ENCODE measurements at regions not wholly inside any gene's neighbourhood (a gene's known extent, or its start where the extent isn't known, plus 50 kb on each side); places are given as distances from the start of the nearest gene placed in this dataset.
"Not testable (repeated sequence)": the region's sequence is repeated elsewhere in the genome, so short reads cannot be mapped to it uniquely, and the experiment has no call there.

DNA sequence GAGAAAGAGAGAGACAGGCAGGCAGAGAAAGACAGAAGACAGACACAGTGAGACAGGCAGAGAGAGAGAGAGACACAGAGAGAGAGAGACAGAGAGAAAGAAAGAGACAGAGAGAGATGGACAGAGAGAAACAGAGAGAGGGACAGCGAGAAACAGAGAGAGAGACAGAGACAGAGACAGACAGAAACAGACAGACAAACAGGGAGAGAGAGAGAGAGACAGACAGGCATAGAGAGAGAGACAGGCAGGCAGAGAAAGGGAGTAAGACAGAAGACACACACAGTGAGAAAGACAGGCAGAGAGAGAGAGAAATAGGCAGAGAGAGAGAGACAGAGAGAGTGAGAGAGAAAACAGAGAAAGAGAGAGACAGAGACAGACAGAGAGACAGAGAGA lies 105.3 kb upstream of the ANKRD30BL start:
- CTCF ChIA-PET: no interaction called here
- DNase-seq: no peak
- Mint-ChIP-seq H3K4me1 (ENCODE audit: low read depth) (peaks cover 3% of the 10 kb centered on the region), H3K27me3 (ENCODE audit: low read depth) (peaks cover 9% of the 10 kb centered on the region), H3K36me3 (ENCODE audit: low read depth) (no peaks in the 10 kb centered on the region), H3K27ac (no peak overlapping the region), H3K4me3 (no peak overlapping the region), H3K9me3 (no peaks in the 10 kb centered on the region)
- intact Hi-C loops (cut with micrococcal nuclease): loop anchor here (10.0 kb wide), 1 partner anchor 1112 kb away; no protein-coding TSS in a partner anchor

DNA sequence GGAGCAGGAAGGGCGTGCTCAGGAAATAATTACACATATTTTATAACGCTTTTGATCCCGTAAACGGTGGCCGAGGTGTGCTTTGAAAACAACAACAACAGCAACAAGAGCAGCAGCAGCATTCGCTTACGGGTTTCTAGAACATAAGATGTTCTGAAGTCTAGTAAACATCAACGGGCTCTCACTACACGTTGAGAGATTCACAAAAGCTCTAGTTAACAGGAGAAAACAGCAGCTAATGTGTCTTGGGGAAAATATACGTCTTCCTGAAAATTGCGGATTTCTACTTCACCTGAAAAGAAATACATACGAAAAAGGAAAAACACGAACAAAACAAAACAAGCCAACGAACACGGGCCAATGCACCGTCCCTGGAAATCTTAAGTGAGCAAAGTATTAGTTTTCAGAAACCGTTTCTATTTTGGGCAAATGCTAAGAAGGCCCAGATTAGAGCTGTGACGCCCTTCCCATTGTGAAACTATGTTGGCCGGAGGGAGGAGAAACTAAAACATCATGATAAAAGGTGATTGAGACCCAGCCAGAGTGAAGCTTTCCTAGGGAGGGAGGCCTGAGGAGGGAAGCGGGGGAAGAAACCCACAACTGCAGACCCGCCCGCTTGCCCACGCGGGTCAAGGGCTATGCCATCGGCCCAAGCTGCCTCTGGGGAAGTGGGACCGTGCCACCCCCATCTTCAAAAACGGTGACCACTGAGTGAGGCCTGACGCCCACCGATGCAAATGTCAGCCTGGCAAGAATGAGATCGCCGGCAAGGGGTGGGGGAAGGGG lies 105.9 kb upstream of the ANKRD30BL start:
- intact Hi-C loops (cut with micrococcal nuclease): loop anchor here (1.0 to 10.0 kb wide), 3 partner anchors 904 to 1577 kb away; no protein-coding TSS in a partner anchor
- H3K27me3 Mint-ChIP-seq (ENCODE audit: low read depth); DNase-seq; H3K9me3 Mint-ChIP-seq; H3K4me3 Mint-ChIP-seq; H3K27ac Mint-ChIP-seq; CTCF ChIA-PET; H3K36me3 Mint-ChIP-seq (ENCODE audit: low read depth); H3K4me1 Mint-ChIP-seq (ENCODE audit: low read depth): not testable (repeated sequence)

DNA sequence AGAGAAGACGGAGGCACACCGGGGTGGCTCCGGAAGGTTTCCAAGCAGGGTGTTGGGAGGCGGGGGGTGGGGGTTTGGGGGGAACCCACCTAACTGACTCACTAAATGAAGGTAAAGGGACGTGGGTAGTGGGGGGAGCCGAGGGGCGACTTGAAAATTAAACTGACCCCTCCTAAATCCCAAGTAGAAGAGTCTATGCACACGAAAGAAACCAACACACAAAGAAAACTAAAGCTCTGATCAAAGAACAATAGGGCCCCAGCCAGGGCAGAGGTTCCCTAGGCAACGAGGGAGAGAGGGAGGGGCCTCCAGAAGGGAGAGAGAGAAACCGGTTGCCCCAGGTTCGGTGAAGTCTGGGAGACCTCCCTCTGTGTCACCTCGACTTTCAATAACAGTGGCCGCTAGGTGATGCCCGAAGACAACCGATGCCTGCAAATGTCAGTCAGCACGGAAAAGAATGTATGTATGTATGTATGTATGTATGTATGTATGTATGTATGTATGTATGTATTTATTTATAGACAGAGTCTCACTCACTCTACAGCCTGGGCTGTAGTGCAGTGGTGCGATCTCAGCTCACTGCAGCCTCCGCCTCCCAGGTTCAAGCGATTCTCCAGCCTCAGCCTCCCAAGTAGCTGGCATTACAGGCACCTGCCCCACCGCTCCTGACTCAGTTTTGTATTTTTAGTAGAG lies 106.7 kb upstream of the ANKRD30BL start:
- not testable (repeated sequence) for H3K27me3 Mint-ChIP-seq (ENCODE audit: low read depth); H3K27ac Mint-ChIP-seq; H3K4me1 Mint-ChIP-seq (ENCODE audit: low read depth); H3K36me3 Mint-ChIP-seq (ENCODE audit: low read depth); H3K9me3 Mint-ChIP-seq
- CTCF ChIA-PET: interaction anchor here (0.6 kb wide), 1 partner anchor 37 kb away, joined by 3 read pairs; no protein-coding TSS in a partner anchor
- intact Hi-C loops (cut with micrococcal nuclease): loop anchor here (1.0 to 10.0 kb wide), 3 partner anchors 903 to 1576 kb away; no protein-coding TSS in a partner anchor
- DNase-seq: peak; percentile 67
- H3K4me3 Mint-ChIP-seq: peak overlapping the region; percentile 42

- Mint-ChIP-seq H3K4me3 (no peak overlapping the region), H3K4me1 (ENCODE audit: low read depth) (peaks cover 3% of the 10 kb centered on the region), H3K27me3 (ENCODE audit: low read depth) (peaks cover 7% of the 10 kb centered on the region), H3K27ac (no peak overlapping the region), H3K36me3 (ENCODE audit: low read depth) (no peaks in the 10 kb centered on the region), H3K9me3 (no peaks in the 10 kb centered on the region)
- intact Hi-C loops (cut with micrococcal nuclease): loop anchor here (1.0 to 10.0 kb wide), 3 partner anchors 902 to 1575 kb away; no protein-coding TSS in a partner anchor
- DNase-seq: no peak
- CTCF ChIA-PET: interaction anchor here (0.6 kb wide), 1 partner anchor 37 kb away, joined by 3 read pairs; no protein-coding TSS in a partner anchor
Observed at GRCh38 chr2:132268977-132269523, 107.3 kb upstream of the ANKRD30BL start.

DNA sequence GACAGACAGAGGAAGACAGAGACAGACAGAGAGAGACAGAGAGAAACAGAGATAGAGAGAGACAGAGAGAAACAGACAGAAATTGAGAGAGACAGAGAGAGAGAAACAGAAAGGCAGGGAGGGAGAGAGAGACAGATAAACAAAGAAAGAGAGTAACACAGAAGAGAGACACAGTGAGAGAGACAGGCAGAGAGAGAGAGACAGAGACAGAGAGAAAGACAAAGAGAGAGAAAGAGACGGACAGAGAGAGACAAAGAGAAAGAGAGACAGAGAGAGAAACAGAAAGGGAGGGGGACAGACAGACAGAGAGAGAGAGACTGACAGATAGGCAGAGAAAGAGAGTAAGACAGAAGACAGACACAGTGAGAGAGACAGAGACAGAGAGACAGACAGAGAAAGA lies 108.5 kb upstream of the ANKRD30BL start:
- no peaks in the 10 kb centered on the region for H3K9me3 Mint-ChIP-seq
- H3K27me3 Mint-ChIP-seq (ENCODE audit: low read depth): peaks cover 5% of the 10 kb centered on the region
- H3K36me3 Mint-ChIP-seq (ENCODE audit: low read depth): no peaks in the 10 kb centered on the region
- H3K4me1 Mint-ChIP-seq (ENCODE audit: low read depth): peaks cover 3% of the 10 kb centered on the region
- no peak overlapping the region for H3K4me3 Mint-ChIP-seq
- CTCF ChIA-PET: no interaction called here
- intact Hi-C loops (cut with micrococcal nuclease): no loop called here
- H3K27ac Mint-ChIP-seq: no peak overlapping the region
- no peak for DNase-seq

DNA sequence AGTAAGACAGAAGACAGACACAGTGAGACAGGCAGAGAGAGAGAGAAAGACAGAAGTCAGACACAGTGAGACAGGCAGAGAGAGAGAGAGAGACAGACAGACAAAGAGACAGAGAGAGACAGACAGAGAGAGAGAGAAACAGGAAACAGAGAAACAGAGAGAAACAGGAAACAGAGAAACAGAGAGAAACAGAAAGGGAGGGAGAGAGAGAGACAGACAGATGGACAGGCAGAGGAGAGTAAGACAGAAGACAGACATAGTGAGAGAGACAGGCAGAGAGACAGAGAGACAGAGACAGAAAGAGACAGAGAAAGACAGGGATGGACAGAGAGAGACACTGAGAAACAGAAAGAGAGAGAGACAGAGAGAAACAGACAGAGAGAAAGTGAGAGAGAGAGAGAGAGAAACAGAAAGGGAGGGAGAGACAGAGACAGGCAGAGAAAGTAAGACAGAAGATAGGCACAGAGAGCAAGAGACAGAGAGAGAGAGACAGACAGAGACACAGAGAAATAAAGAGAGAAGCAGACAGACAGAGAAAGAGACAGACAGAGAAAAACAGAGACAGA lies 109.3 kb upstream of the ANKRD30BL start:
- intact Hi-C loops (cut with micrococcal nuclease): no loop called here
- no peaks in the 10 kb centered on the region for H3K36me3 Mint-ChIP-seq (ENCODE audit: low read depth)
- H3K9me3 Mint-ChIP-seq: no peaks in the 10 kb centered on the region
- DNase-seq: no peak
- CTCF ChIA-PET: no interaction called here
- peaks cover 5% of the 10 kb centered on the region for H3K27me3 Mint-ChIP-seq (ENCODE audit: low read depth)
- no peak overlapping the region for H3K27ac Mint-ChIP-seq
- H3K4me1 Mint-ChIP-seq (ENCODE audit: low read depth): peaks cover 3% of the 10 kb centered on the region
- no peak overlapping the region for H3K4me3 Mint-ChIP-seq

DNA sequence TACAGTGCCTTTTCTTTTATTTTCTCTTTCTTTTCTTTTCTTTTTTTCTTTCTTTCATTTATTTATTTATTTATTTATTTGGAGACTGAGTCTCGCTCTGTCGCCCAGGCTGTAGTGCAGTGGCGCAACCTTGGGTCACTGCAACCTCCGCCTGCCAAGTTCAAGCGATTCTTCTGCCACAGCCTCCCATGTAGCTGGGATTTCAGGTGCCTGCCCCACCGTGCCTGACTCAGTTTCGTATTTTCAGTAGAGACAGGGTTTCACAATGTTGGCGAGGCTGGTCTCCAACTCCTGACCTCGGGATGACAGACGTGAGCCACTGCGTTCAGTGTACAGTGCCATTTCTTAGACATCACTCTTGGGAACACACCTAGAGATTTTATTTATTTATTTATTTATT lies 110.0 kb upstream of the ANKRD30BL start:
- H3K4me1 Mint-ChIP-seq (ENCODE audit: low read depth); CTCF ChIA-PET; H3K9me3 Mint-ChIP-seq; H3K4me3 Mint-ChIP-seq; H3K36me3 Mint-ChIP-seq (ENCODE audit: low read depth); H3K27me3 Mint-ChIP-seq (ENCODE audit: low read depth); DNase-seq; intact Hi-C loops (cut with micrococcal nuclease); H3K27ac Mint-ChIP-seq: not testable (repeated sequence)

DNA sequence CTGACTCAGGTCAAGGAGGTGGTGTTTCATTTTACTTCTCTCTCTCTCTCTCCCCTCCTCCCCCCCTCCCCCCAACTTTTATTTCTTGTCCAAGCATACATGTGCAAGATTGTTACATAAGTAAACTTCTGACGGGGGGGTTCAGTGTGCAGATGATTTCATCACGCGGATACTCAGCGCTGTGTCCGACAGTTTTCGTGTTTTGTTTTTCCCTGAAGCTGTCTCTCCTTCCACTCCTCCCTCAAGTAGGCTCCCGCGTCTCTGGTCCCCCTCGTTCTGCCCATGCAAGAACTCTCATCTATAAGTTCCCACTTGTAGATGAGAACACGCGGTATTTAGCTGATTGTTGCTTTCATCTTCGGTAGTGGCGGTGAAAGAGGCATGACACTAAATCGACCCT lies 111.0 kb upstream of the ANKRD30BL start:
- H3K36me3 Mint-ChIP-seq (ENCODE audit: low read depth): no peaks in the 10 kb centered on the region
- H3K4me1 Mint-ChIP-seq (ENCODE audit: low read depth): peaks cover 3% of the 10 kb centered on the region
- DNase-seq: no peak
- H3K27me3 Mint-ChIP-seq (ENCODE audit: low read depth): peaks cover 5% of the 10 kb centered on the region
- no peak overlapping the region for H3K27ac Mint-ChIP-seq
- no peak overlapping the region for H3K4me3 Mint-ChIP-seq
- intact Hi-C loops (cut with micrococcal nuclease): no loop called here
- no peaks in the 10 kb centered on the region for H3K9me3 Mint-ChIP-seq
- CTCF ChIA-PET: no interaction called here

- H3K9me3 Mint-ChIP-seq; H3K4me1 Mint-ChIP-seq (ENCODE audit: low read depth); H3K36me3 Mint-ChIP-seq (ENCODE audit: low read depth): not testable (repeated sequence)
Observed at GRCh38 chr2:132273585-132273984, 111.8 kb upstream of the ANKRD30BL start.

GRCh38 chr2:132274000-132274399 lies 112.2 kb upstream of the ANKRD30BL start:
- Mint-ChIP-seq H3K4me1 (ENCODE audit: low read depth) (no peaks in the 10 kb centered on the region), H3K27ac (no peak overlapping the region), H3K36me3 (ENCODE audit: low read depth) (no peaks in the 10 kb centered on the region), H3K27me3 (ENCODE audit: low read depth) (peaks cover 2% of the 10 kb centered on the region), H3K9me3 (no peaks in the 10 kb centered on the region), H3K4me3 (no peak overlapping the region)
- CTCF ChIA-PET: no interaction called here
- intact Hi-C loops (cut with micrococcal nuclease): no loop called here
- no peak for DNase-seq

More at GRCh38 chr2:132273585-132273984, 111.8 kb upstream of the ANKRD30BL start:
- CTCF ChIA-PET; H3K27ac Mint-ChIP-seq; DNase-seq; intact Hi-C loops (cut with micrococcal nuclease); H3K4me3 Mint-ChIP-seq; H3K27me3 Mint-ChIP-seq (ENCODE audit: low read depth): not testable (repeated sequence)

- intact Hi-C loops (cut with micrococcal nuclease): no loop called here
- Mint-ChIP-seq H3K27ac (no peak overlapping the region), H3K36me3 (ENCODE audit: low read depth) (no peaks in the 10 kb centered on the region), H3K4me1 (ENCODE audit: low read depth) (no peaks in the 10 kb centered on the region), H3K27me3 (ENCODE audit: low read depth) (peaks cover 2% of the 10 kb centered on the region), H3K9me3 (peaks cover 3% of the 10 kb centered on the region), H3K4me3 (no peak overlapping the region)
- DNase-seq: no peak
- CTCF ChIA-PET: no interaction called here
Observed at GRCh38 chr2:132275396-132275795, 113.6 kb upstream of the ANKRD30BL start.

DNA sequence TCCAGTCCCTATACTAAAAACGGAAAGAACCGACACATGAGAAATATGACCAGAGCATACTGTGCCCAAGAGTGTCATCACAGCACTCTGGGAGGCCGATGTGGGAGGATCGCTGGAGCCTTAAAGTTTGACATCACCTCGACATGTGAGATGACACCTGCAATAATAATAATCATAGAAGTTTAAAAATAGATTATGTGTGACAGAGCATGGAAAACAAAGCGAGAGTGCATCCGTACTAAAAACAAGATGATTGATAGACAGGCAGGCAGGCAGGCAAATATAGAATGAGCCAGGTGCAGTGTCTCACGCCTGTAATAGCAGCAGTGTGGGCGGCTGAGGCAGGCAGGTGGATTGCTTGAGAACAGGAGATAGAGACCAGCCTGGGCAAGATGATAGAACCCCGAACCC lies 114.8 kb upstream of the ANKRD30BL start:
- no peaks in the 10 kb centered on the region for H3K4me1 Mint-ChIP-seq (ENCODE audit: low read depth)
- H3K36me3 Mint-ChIP-seq (ENCODE audit: low read depth): no peaks in the 10 kb centered on the region
- H3K27ac Mint-ChIP-seq: no peak overlapping the region
- CTCF ChIA-PET: no interaction called here
- intact Hi-C loops (cut with micrococcal nuclease): no loop called here
- no peak overlapping the region for H3K4me3 Mint-ChIP-seq
- DNase-seq: no peak
- peaks cover 7% of the 10 kb centered on the region for H3K27me3 Mint-ChIP-seq (ENCODE audit: low read depth)
- H3K9me3 Mint-ChIP-seq: peaks cover 5% of the 10 kb centered on the region

All from activated naive CD4-positive, alpha-beta T cell treated with anti-CD3 and anti-CD28 coated beads for 36 hours (primary cell).